SJSA1 (cell line): ENCODE measurements at regions not wholly inside any gene's neighbourhood (a gene's known extent, or its start where the extent isn't known, plus 50 kb on each side); places are given as distances from the start of the nearest gene placed in this dataset.

ENCODE experiments used
- DNase-seq, 2 experiments: peaks; one replicate each; pipeline ENCODE4 v3.0.0-alpha.2; 2015 to 2020; ENCODE audit warnings: low spot score in 2 of 2, low read depth in 1 of 2
- H3K27ac ChIP-seq: fragments of 250-450 bp; sonication (Bioruptor Pico); 2 replicates; pipeline ENCODE4 v1.5.1; 2020; ENCODE audit warnings: mild to moderate bottlenecking, moderate library complexity
- H3K27me3 ChIP-seq: fragments of 250-450 bp; sonication (Bioruptor Pico); replicated peaks from 2 replicates; pipeline ENCODE4 v1.5.1; 2020; ENCODE audit warnings: mild to moderate bottlenecking, moderate library complexity
- H3K36me3 ChIP-seq: fragments of 250-450 bp; sonication (Bioruptor Pico); 2 replicates; pipeline ENCODE4 v1.5.1; 2020; ENCODE audit warnings: mild to moderate bottlenecking
- H3K4me1 ChIP-seq: fragments of 250-450 bp; sonication (Bioruptor Pico); replicated peaks from 2 replicates; pipeline ENCODE4 v1.6.1; 2021; ENCODE audit warnings: mild to moderate bottlenecking
- H3K4me3 ChIP-seq: fragments of 250-450 bp; sonication (Bioruptor Pico); 2 replicates; pipeline ENCODE4 v1.5.1; 2020; ENCODE audit warnings: mild to moderate bottlenecking
- H3K9me3 ChIP-seq: fragments of 250-450 bp; sonication (Bioruptor Pico); replicated peaks from 2 replicates; pipeline ENCODE4 v1.5.1; 2020; ENCODE audit warnings: mild to moderate bottlenecking

- Histone ChIP-seq H3K27ac (peak overlapping the region; percentile 63; the same call in 1 of the 2 replicates), H3K27me3 (no peaks in the 10 kb centered on the region), H3K36me3 (no peaks in the 10 kb centered on the region), H3K9me3 (no peaks in the 10 kb centered on the region), H3K4me1 (peaks cover 22% of the 10 kb centered on the region), H3K4me3 (no peak overlapping the region)
- no peak for DNase-seq
These were observed 274.5 kb upstream of the SOX5 start for GRCh38 chr12:24223926-24224325.

DNA sequence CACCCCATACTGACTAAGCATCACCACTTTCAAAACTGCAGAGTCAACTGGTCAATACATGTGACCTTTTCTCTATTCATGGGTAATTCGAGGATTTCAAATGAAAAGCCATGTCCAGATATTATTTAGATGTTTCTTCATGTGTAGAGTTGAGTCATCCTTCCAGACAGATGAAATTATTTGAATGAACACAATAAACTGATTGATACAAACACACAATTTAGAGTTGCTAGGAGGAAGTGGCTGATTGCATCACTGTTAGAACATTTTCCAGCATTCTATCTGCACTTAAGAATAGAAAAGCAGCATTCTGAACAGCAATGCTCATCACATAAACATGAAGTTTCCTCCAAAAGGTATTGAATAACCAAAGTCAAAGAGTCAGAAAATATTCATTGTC lies 273.5 kb upstream of the SOX5 start:
- peak in 1 of 2 experiments; percentile 33 for DNase-seq
- peak overlapping the region; percentile 63 for H3K27ac ChIP-seq
- H3K4me3 ChIP-seq, result no peak overlapping the region
- H3K9me3 ChIP-seq, result no peaks in the 10 kb centered on the region
- no peaks in the 10 kb centered on the region for H3K36me3 ChIP-seq
- H3K27me3 ChIP-seq, result no peaks in the 10 kb centered on the region
- H3K4me1 ChIP-seq, result peaks cover 22% of the 10 kb centered on the region

DNA sequence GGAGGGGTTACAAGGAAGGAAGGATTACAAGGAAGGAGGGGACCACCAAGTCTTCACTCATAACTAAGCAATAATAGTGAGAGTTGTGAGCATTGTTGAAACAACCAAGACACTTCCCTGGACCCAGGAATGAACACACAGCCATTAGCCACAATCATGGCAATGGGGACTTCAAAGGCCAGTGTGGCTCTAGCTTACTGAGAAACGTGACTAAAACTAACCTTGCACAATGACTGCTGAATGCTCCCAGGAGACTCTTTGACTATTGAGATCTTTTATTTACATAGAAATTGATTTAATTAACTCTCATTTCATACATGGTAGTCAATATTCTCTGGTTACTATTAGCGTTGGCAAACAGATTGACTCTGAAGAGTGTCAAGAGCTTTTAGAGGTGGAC lies 263.0 kb upstream of the SOX5 start:
- H3K4me1 ChIP-seq, result no peaks in the 10 kb centered on the region
- DNase-seq, result no peak
- H3K4me3 ChIP-seq, result no peak overlapping the region
- no peaks in the 10 kb centered on the region for H3K36me3 ChIP-seq
- no peaks in the 10 kb centered on the region for H3K27me3 ChIP-seq
- no peaks in the 10 kb centered on the region for H3K9me3 ChIP-seq
- no peak overlapping the region for H3K27ac ChIP-seq

- no peak for DNase-seq
These were observed 257.2 kb upstream of the SOX5 start for GRCh38 chr12:24206621-24207020.

GRCh38 chr12:24201258-24201970 lies 251.9 kb upstream of the SOX5 start:
- Histone ChIP-seq H3K9me3 (no peaks in the 10 kb centered on the region), H3K36me3 (no peaks in the 10 kb centered on the region), H3K27me3 (no peaks in the 10 kb centered on the region), H3K4me3 (no peak overlapping the region), H3K4me1 (peaks cover 36% of the 10 kb centered on the region), H3K27ac (no peak overlapping the region)
- DNase-seq, result no peak

More at GRCh38 chr12:24206621-24207020, 257.2 kb upstream of the SOX5 start:
- peaks cover 3% of the 10 kb centered on the region for H3K4me1 ChIP-seq
- no peaks in the 10 kb centered on the region for H3K36me3 ChIP-seq
- no peak overlapping the region for H3K27ac ChIP-seq
- no peak overlapping the region for H3K4me3 ChIP-seq
- no peaks in the 10 kb centered on the region for H3K9me3 ChIP-seq
- H3K27me3 ChIP-seq, result no peaks in the 10 kb centered on the region

DNA sequence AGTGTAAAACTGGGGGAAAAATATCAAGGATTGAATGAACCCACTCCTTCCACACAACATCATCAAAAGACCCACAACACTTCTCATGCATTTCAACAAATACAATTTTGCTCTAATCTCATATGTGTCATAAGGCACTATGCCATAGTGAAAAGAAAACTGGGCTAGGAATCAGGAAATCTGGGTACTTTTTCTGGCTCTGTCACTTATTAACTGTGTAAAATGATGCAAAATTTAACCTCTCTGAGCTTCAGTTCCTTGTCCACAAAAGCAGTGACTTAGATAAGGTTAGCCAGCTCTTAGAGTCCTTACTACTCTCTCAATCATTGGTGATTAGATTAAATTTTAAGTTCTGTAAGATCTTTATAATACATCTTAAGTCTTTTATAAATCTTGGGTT lies 250.5 kb upstream of the SOX5 start:
- no peaks in the 10 kb centered on the region for H3K27me3 ChIP-seq
- no peak overlapping the region for H3K4me3 ChIP-seq
- no peak overlapping the region for H3K27ac ChIP-seq
- H3K4me1 ChIP-seq, result peaks cover 39% of the 10 kb centered on the region
- DNase-seq, result no peak
- H3K9me3 ChIP-seq, result no peaks in the 10 kb centered on the region
- no peaks in the 10 kb centered on the region for H3K36me3 ChIP-seq

DNA sequence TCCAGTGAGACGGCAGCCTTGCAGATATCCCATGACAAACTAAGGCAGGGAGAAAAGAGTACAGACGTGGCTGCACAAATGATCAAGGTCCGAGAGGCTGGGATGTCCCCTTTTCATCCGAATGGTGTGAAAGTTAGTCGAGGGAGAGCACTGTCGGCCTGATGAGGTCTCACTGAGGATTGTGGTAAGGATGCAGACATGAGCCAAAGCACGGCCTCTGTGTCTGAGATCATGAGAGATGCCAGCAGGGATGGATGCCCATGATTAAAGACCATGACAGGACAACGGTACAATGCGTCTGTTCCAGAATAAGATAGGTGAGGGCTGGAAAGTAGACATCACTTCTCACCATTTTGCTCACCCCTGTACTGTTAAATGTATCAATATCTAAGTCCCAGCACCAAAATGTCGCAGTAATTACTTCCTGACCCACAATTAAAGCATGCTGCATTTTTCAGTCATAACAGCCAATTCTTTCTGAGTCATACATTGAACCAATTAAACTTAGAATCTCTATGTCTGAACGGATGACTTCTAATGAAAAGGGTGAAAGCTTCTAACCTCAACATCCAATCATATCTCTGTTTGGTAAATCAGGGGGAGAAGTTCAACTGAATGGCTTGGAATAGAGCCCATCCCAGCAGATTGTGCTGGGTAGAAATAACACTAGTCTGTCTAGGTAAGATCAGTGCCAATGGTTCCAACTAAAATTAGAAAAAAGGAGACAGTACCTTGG lies 249.6 kb upstream of the SOX5 start:
- DNase-seq, result peak in 1 of 2 experiments; percentile 8
- H3K4me3 ChIP-seq, result no peak overlapping the region
- H3K9me3 ChIP-seq, result no peaks in the 10 kb centered on the region
- peak overlapping the region; percentile 69 for H3K27ac ChIP-seq
- no peaks in the 10 kb centered on the region for H3K27me3 ChIP-seq
- no peaks in the 10 kb centered on the region for H3K36me3 ChIP-seq
- H3K4me1 ChIP-seq, result peaks cover 39% of the 10 kb centered on the region

DNA sequence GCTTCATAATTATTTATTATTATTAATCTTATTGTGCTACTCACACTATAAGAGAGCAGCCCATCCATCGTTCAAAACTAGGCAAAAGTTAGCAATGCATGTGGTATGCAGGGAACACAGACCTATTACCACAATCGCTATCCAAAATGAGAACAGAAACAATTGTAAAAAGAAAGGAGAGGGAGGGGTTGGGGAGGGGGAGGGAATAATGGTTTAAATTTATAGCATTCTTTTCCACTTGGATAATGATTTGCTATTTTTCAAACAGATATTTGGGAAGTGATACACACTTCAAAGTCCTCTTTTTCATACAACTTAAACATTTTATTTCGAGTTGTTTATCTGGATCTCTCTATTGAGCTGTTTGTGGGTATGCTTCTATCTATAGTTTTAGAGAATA lies 248.6 kb upstream of the SOX5 start:
- Histone ChIP-seq H3K27me3 (no peaks in the 10 kb centered on the region), H3K9me3 (no peaks in the 10 kb centered on the region), H3K27ac (peak overlapping the region; percentile 69), H3K36me3 (no peaks in the 10 kb centered on the region), H3K4me1 (peaks cover 39% of the 10 kb centered on the region), H3K4me3 (no peak overlapping the region)
- peak; percentile 46 to 86 for DNase-seq

GRCh38 chr12:24197532-24197931 lies 248.1 kb upstream of the SOX5 start:
- Histone ChIP-seq H3K27ac (peak overlapping the region; percentile 56), H3K27me3 (no peaks in the 10 kb centered on the region), H3K4me3 (no peak overlapping the region), H3K36me3 (no peaks in the 10 kb centered on the region), H3K9me3 (no peaks in the 10 kb centered on the region), H3K4me1 (peaks cover 39% of the 10 kb centered on the region)
- DNase-seq, result peak in 1 of 2 experiments; percentile 56

DNA sequence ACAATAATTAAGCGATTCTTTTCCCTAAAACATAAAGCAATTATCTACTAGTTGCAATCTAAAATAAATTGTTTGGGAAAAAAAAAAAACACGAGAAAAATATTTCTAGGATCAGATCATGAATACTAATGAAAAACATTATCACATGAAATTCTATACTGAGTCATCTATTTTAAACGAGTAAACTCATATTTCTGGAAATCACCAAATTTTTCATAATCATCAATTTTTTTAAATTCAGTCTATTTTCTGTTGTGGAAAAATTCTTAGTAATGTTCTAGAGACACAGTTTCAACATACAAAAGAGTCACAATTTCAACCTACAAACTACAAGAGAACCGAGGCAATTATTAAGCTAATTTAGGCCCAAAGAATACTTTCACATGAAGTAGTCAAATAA lies 245.6 kb upstream of the SOX5 start:
- H3K4me1 ChIP-seq, result peaks cover 34% of the 10 kb centered on the region
- DNase-seq, result no peak
- no peaks in the 10 kb centered on the region for H3K9me3 ChIP-seq
- no peaks in the 10 kb centered on the region for H3K36me3 ChIP-seq
- H3K27ac ChIP-seq, result no peak overlapping the region
- no peak overlapping the region for H3K4me3 ChIP-seq
- no peaks in the 10 kb centered on the region for H3K27me3 ChIP-seq

DNA sequence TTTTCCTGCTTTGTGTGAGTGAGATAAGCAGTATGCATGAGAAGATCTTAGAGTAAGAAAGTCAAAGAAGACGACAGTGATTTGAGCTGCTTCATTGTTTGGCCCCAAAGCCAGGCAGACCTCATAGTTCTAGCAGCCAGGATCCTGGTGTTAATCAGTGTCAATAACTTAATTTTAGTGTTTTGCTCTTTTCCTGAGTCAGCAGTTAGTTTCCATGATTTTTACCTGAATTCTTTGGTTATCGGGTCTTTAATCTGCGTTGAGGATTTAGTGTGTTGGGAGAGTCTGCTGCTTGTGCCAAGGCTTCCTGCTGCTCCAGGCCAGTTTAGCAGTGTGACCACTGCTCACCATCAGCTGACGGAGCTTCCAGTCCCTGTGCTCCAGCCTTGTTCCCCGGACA lies 241.6 kb upstream of the SOX5 start:
- Histone ChIP-seq H3K4me1 (peaks cover under 1% of the 10 kb centered on the region), H3K9me3 (no peaks in the 10 kb centered on the region), H3K4me3 (no peak overlapping the region), H3K36me3 (no peaks in the 10 kb centered on the region), H3K27me3 (no peaks in the 10 kb centered on the region), H3K27ac (no peak overlapping the region)
- no peak for DNase-seq

GRCh38 chr12:24185782-24186181 lies 236.3 kb upstream of the SOX5 start:
- no peak for DNase-seq
- no peak overlapping the region for H3K4me3 ChIP-seq
- H3K27ac ChIP-seq, result no peak overlapping the region
- H3K9me3 ChIP-seq, result no peaks in the 10 kb centered on the region
- no peaks in the 10 kb centered on the region for H3K36me3 ChIP-seq
- no peaks in the 10 kb centered on the region for H3K4me1 ChIP-seq
- no peaks in the 10 kb centered on the region for H3K27me3 ChIP-seq

DNA sequence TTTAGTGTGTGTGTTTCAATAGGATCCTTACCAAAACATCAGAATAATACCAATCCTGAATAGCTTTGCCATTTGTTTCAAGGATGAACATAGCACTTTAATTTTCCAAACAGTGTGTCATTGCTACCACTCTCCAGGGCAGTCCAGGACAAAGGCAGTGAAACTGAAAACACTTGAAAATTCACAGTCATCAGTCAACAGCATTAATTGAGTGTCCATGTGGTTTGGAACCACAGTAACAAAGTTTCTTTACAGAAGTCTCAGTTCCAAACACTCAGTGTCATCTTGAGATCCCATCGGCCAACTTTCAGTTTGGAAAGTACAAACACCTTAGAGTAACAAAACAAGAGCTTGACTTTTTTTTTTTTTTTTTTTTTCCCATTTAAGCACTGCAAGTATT lies 228.4 kb upstream of the SOX5 start:
- no peaks in the 10 kb centered on the region for H3K9me3 ChIP-seq
- no peaks in the 10 kb centered on the region for H3K4me1 ChIP-seq
- no peak overlapping the region for H3K4me3 ChIP-seq
- no peak for DNase-seq
- no peaks in the 10 kb centered on the region for H3K36me3 ChIP-seq
- H3K27me3 ChIP-seq, result no peaks in the 10 kb centered on the region
- no peak overlapping the region for H3K27ac ChIP-seq

- DNase-seq, result no peak
- Histone ChIP-seq H3K9me3 (no peaks in the 10 kb centered on the region), H3K27me3 (no peaks in the 10 kb centered on the region), H3K27ac (no peak overlapping the region), H3K4me1 (no peaks in the 10 kb centered on the region), H3K36me3 (no peaks in the 10 kb centered on the region), H3K4me3 (no peak overlapping the region)
These were observed 226.5 kb upstream of the SOX5 start for GRCh38 chr12:24175929-24176328.
